NCI-H146 (cell line): ENCODE measurements at regions not wholly inside any gene's neighbourhood (a gene's known extent, or its start where the extent isn't known, plus 50 kb on each side); places are given as distances from the start of the nearest gene placed in this dataset.
"Not testable (repeated sequence)": the region's sequence is repeated elsewhere in the genome, so short reads cannot be mapped to it uniquely, and the experiment has no call there.

Source experiments
- DNase-seq: peaks from one replicate; lab custom pipeline; 2025; lab: John Stamatoyannopoulos, UW

DNA sequence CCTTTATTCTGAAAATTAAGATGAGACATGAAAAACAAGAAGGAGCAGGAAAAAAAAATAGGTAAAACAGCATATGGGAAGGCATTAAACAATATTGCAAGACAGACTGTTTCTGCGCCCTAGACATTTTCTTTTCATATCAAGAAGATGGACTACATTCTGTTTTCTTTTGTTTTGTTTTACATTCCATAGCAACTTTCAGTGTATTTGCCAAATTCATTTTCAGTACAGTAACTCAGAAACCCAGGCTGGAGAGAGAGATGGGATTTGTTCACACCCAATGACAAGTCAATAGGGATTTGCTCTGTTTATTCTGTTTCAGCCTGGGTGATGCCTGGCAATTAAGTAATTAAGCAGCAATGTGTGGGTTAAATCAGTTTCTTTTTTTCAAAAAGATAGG lies 892.8 kb upstream of the DIAPH2 start:
- DNase-seq: no peak

DNA sequence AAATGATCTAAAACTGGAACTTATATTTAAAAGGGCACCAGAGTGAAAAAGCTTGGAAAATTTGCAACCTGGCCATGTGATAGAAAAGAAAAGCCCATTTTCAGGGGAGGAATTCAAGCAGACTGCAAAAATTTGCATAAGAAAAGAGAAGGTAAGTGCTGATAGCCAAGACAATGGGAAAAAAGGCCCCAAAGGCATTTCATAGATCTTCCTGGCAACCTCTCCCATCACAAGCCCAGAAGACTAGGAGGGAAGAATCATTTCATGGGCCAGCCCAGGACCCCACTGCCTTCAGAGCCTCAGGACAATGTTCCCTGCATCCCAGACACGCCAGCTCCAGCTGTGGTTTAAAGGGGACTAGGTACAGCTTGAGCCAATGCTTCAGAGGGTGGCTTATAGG lies 887.3 kb upstream of the DIAPH2 start:
- DNase-seq: no peak

DNA sequence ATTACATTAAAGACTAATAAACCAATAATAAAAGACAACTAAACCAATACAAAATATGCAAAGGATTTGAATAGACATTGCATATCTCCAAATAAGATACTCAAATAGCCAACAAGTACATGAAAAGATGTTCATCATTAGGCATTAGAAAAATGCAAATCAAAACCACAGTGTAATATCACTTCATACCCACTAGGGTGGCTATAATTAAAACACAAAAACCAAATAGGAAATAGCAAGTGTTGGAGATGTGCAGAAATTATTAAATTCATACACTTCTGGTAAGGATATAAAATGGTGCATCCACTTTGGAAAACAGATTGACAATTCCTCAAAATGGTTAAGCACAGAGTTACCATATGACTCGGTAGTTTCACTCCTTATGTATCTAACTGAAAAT lies 860.8 kb upstream of the DIAPH2 start:
- DNase-seq: no peak

DNA sequence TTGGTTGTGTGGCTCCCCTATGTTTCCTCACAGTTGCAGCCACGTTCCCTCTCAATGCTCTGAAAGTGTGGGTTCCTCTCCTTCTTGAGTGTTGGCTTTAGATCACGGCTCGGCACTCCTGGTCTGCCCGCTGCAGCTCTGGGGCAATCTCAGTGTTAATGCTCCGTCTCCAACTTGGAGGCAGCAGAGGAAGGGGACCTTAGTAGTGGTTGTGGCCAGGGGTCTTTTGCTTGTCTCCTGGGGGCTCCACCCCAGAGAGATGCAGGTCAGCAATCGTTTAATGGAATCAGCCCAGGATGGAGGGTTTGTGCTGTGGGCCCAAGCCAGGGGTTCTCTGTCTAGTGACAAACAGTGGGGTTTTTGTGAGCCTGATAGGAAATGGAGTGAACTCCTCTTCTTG lies 849.4 kb upstream of the DIAPH2 start:
- DNase-seq: no peak

DNA sequence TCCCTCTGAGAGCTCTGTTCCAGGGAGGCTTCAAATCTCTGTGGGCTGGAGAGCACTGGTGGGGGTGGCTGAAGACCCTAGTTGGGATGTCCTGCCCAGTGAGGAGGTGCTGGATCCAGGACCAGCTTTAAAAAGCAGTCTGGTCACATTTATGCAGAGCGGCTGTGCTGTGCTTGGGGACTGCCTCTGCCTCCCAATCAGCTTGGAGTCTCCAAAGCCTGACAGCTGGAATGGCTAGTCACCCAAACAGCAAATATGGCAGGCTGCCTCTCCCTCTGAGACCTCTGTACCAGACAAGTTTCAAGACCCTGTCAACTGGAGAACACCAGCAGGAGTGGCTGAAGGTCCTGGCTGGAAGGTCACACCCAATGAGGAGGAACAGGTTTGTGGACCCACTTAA lies 848.1 kb upstream of the DIAPH2 start:
- DNase-seq: no peak

DNA sequence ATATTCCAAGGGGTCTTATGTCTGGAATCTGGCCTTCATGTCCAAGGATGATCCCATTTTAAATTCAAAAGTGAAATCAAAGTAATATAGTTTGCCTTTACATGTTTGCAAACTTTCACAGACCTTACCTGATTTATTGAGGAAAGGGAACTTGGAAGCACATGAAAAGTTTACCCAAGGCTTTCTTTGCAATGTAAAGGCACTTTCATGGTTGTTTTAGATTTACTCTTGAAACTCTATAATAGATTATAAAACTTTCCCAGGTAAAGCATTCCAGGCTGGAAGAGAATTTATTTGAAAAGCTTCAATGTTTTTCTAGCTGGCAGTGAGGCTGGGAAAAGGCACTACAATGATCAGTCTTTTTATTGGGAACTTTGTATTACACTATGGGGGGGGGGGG lies 842.8 kb upstream of the DIAPH2 start:
- DNase-seq: no peak

DNA sequence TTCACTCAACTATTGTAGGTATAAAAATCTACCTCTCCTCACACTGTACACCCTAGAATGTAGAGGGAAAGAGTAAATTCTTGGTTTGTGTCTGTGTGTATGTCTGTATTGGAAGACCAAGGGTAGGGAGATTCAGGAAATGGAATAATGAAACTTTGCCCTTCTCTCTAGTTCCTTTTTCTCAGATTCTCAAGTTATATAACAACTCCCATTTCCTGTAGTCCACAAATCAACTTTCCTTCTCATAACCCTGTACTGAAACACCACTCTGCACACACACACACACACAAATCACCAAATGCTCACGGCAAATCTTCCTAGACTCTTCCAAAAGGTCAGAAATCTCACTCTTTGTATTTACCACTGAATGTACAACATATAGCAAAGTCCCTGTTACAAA lies 824.5 kb upstream of the DIAPH2 start:
- DNase-seq: no peak

DNA sequence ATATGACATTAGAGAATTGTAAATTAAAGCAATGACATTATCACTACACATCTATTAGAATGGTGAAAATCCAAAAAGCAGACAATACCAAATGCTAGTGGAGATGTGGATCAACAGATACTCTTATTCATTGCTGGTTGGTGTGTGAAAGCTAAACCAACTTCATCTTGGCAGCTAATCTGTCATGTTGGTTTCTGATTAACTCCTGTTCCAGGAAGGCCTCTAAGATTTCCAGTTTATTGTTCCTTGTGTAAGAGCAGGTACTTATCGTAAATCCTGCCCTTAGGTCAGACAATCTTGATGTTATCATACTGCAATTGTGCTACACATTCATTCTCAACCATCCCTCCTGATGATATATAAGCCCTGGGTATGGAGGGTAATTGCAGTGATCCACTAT lies 809.0 kb upstream of the DIAPH2 start:
- no peak for DNase-seq

DNA sequence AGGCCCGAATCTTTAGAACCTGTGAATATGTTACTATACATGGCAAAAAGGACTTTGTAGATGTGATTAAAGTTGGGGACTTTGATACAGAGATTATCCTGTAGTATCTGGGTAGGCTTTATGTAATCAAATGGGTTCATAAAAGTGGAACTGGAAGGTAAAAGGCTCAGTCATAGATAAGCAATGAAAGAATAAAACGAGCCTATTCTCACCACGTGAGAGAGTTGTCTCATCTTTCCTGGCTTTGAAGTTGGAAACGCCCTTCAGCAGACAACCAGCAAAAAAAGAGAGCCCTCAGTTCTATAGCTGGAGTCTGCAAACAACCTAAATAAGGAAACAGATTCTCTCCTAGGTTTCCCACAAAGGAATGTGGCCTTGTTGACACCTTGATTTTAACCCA lies 805.8 kb upstream of the DIAPH2 start:
- DNase-seq: no peak

DNA sequence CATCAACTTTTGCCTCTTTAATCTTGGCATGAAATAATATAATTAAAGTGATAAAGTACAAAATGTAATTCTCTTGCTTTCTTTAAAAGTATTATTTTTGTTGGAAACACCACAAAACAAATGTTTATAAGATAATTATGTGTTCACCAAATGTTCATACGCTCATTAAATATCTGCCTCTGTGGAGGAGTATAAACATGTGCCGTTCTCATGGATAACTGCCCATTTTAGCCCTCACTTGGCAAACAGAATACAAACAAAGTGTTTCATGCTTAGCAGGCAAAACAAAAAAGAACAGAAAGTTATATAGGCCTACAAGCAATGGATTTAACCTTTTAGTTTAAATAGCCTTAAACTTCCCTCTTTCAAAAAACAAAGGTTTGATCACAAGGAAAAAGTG lies 800.5 kb upstream of the DIAPH2 start:
- DNase-seq: no peak

DNA sequence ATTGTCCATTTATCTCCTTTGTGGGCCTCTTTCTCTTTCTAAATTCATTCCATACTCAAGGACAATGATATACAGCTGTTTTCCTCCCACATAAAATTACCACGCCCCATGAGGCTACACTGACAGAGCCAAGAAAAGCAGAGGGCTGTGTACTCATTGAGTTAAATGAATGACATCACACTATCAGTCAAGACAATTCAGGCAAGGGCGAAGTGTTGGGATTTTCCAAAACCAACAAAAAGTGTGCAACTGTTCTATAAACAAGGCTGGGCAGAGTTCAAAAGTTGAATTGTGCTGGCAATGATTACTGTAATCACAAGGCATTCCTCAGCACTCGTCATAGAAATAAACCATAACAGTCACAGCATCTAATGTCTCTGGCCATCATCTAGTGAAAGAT lies 799.6 kb upstream of the DIAPH2 start:
- DNase-seq: no peak

DNA sequence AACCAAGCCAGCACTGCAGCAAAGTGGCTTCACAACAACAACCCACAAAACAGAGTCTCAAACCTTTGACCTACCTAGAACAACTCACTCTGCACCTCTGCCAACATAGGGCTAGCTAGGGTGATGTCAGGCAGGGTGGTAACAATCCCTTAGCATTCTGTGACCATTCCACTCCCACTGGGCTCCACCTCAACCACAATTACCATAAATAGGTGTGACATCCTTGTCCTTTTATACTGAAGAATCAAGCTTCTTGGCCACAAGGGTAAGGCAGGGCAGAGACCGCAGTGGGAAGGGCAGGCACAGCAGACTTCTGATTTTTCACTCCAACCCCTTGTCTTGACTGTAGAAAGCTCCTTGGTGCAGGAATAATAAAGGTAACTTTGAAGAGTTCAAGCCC lies 795.4 kb upstream of the DIAPH2 start:
- no peak for DNase-seq

DNA sequence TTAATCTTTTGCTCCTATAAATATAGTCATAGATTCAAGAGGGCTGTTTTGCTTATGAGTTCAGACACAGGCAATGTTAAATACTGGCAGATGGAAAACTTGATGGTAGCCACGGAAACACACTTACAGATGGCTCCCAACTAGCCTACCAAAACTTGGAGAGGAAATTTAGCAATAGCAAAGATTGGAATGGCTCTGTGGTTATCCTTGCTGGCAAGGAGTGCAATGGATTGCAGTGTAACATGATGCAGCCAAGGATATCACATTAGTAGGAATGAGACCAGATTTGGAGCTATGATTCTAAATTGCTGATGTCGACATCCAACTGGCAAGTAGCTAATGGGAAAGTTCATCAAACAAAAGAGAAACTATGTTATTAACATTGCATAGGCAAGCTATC lies 791.0 kb upstream of the DIAPH2 start:
- no peak for DNase-seq

DNA sequence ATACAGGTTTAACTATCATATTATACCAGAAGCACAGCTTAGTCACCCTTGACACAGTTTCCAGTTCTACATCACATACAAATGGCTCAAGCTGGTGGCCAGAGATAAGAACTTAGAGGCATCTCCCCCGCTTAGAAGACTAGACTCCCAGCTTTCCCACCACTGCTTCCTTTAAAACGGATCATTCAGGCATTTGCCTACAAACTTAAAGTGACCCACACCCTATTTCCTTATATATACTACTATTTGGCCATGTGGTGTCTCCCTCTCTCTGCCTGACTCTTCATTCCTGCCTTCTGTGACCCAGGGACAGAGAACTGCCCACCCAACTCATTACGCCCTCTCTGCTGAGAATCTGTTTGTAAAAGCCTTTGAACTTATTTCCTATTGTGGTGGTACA lies 781.2 kb upstream of the DIAPH2 start:
- DNase-seq: no peak

DNA sequence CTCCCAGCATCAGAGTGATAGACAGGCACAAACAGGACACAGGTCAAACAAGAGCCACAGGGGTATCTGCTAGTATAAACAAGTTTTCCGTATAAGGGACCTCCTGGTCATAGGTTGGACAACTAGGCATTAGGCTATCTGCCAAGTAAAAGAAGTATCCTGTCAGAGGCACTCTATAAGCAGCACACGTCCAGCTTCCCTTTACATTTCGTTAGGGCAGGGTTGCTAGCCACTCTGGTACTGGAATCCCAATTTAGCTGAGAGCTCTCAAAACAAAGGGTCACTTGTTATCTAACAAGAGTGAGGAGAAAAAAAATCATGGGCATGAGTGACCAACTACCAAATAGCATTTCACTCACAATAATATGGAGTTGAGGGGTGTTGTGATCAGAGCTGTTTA lies 780.7 kb upstream of the DIAPH2 start:
- DNase-seq: no peak

DNA sequence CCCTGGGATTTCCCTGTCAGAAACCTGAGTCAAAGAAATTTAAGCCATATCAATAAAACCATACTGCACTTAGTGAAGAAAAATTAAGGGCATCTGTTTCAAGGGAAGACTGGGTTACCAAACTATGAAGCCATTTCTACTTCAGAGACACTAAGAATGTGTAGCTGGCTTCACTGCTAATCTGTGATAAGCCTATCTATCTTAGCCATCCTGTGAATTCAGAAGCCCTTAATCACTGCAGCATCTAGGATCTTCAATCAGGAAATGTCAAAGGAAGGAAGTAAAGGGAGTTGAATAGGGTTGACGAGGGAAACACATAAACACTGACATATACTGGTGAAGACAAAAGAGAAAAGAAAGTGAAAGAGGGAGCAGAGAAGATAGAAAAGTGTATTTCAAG lies 777.6 kb upstream of the DIAPH2 start:
- DNase-seq: no peak

DNA sequence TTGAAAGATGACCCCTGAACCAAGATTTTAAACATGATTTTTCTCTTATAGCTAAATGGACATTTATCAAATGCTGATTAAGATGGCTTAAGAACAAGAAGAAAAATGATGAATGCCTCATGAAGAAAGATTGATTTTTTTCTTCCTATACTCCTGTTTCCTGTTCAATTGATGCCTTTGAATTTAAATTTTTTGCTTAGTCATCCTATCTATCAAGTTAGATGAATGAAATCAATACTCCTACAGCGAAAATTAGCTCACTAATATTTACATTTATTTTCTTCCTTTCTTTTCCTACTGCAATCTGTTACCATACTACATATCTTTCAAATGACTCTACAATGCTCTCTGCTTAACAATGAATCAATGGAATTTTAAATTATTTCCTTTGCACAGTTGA lies 773.6 kb upstream of the DIAPH2 start:
- no peak for DNase-seq

DNA sequence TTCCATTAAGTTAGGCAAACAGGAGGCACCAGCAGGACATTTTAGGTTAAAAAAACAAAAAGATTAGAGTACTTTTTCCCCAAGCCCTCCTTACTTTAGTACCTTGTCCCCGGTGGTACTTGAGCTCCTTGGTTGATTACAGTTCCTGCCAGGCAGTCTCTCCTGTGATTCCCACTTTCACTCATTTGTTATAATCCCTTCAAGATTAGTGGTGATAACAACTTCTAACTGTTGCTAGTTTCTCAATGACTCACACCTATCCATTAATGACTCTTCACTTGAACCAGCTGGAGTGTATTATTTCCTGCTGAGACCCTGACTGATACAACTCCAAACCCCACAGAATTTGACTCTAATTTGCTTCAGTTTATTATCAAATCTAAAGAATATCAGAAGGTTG lies 765.0 kb upstream of the DIAPH2 start:
- no peak for DNase-seq

DNA sequence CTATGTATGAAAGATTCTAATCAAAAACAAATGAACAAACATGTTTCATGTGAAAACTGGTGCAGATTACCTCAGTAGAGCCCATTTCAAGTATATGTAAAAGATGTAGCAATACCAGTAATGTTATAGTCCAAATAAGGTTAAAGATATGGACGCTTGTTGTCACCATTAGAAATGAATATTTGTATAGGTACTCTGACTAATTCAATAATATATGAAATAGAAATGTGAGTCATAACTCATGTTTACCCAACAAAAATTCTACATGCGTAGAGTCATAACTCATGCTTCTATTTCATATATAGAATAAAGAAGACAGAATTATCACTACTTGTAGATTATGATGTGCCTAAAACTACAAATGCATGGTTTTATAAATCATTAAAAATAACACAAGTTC lies 739.1 kb upstream of the DIAPH2 start:
- DNase-seq: no peak

DNA sequence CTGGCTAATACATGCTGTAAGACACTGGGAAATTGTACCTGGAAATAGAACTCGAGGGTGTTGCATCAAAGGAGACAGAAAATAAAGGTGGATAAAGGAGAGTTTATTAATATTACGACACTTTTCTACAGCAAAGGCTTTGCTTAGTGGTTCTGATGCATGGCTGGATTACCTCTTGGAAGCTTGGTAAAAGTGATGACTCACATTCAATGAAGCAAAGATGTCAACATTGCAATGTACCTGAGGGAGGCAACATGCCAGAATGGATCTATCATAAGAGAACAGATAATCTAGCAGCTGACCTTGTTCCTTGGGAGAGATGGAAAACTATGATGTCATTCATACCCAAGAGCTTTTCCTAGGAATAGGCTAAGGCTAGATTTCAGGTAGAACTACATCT lies 735.1 kb upstream of the DIAPH2 start:
- DNase-seq: no peak

DNA sequence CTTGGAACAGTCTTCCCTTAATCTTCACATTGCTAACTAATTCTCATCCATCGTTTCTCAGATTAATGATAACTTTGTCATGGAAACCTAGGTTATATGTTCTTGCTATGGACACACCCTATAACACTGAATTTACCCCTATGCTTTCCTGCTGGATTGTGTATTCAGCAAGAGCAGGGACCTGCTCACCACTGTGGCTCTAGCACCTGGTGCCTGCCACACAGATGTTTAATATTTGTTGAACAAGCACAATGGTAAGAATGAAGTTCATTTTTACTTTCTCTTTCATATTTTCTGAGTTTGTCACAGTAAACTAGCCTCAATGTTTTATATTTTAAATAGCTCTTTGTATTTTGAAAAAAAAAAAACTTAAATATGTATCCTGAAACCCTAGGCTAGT lies 734.0 kb upstream of the DIAPH2 start:
- no peak for DNase-seq

DNA sequence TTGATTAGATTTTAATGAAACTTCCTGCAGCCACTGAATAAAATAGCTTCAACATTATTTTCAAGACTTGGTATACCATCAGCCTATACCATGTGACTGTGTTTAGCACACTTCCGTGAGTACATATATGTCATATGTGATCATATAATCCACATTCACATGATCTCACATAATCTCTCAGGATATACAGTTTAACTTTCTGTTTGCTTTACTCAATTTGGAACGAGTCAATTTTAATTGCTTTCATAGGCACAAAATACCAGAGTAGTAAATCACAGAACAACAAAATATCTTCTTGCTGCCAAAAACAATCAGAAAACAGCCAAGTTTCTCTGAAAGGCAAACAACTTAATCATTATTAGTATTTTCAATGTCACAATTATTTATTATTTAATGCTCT lies 731.1 kb upstream of the DIAPH2 start:
- DNase-seq: no peak

DNA sequence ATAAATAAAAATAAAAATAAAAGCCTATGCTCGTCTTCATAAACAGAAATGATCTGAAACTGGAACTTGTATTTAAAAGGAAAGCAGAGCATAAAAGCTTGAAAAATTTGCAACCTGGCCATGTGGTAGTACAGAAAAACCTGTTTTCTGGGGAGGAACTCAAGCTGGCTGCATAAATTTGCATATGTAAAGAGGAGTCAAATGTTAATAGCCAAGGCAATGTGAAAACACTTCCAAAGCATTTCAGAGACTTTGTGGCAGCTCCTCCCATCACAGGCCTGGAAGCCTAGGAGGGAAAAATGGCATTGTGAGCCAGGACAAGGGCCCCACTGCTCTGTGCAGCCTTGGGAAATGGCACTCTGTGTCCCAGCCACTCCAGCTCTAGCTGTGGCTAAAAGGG lies 727.9 kb upstream of the DIAPH2 start:
- no peak for DNase-seq

DNA sequence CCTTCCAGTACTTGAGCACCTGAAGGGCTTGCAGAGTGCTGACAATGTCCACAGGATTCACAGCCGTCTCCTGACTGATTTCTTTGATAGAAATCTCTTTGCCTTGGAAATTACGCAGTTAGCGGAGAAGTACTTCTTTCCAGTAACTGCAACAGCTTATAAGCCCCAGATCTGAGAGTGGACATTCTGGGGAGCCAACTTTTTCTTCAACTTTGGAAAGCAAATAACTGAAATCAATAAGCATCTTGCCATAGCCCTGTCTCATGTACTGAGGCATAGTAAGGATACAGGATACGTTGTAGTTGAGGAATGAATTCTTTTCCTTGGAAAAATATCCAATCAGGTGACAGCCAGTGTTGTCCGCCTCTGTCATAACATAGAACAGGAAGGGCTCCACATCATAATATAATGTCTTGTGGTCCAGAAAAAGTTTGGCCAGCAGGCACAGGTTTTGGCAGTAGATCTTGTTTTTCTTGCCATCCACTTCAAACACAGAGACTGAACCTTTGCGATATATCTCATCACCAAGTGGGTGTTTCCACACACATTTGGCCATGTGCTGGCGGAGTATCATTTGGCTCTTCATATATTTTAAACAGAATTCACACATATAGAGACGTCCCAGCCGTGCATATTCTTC lies 711.1 kb upstream of the DIAPH2 start:
- DNase-seq: not testable (repeated sequence)

DNA sequence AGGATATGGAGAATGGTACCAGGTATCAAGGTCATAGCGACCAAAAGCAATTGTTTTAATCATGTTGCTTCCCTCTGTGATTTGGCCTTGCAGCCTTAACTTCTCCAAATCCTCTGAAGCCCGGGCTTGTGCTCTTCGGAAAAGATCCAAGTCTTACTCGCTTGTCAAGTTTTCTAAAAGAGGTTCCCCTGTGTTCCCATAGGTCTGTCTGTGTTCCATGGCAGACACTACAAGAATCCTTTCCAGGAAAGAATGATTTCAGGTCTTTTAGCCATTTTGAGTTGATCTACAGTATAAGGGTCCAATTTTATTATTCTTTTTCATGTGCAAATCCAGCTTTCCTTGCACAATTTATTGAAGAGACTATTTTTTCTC lies 710.6 kb upstream of the DIAPH2 start:
- no peak for DNase-seq
